NCI-H1694 treated with DMSO at 0.1 percent for 48 hours (cell line): ENCODE measurements at regions not wholly inside any gene's neighbourhood (a gene's known extent, or its start where the extent isn't known, plus 50 kb on each side); places are given as distances from the start of the nearest gene placed in this dataset.
A peak's percentile ranks its signal among the peaks of the same experiment; 100 is the strongest.

Source experiments
- DNase-seq: peaks from one replicate; lab custom pipeline; 2025; lab: John Stamatoyannopoulos, UW

GRCh38 chr10:62548686-62549085 lies 174.5 kb downstream of the ZNF365 start:
- no peak for DNase-seq

DNA sequence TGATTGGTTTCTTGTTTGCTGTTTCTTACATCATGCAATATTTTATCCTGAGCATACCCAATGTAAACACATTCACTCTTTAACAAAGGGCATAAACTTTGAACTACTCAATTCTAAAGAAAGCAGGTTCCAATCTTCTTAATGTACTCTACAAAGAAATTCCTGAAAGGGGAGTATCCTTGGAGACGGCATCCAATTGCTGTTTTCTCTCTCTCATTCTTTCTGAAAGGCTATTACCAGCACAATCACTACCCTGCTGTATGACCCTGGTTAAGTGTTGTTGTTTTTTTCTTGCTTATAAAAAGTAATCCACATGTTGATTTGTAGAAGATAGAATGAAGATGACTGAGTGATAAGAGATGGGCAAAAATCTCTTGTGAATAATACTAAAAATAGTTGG lies 176.0 kb downstream of the ZNF365 start:
- DNase-seq, result no peak

- DNase-seq, result peak; percentile 56
Measured at GRCh38 chr10:62554632-62555199, 180.5 kb downstream of the ZNF365 start.

DNA sequence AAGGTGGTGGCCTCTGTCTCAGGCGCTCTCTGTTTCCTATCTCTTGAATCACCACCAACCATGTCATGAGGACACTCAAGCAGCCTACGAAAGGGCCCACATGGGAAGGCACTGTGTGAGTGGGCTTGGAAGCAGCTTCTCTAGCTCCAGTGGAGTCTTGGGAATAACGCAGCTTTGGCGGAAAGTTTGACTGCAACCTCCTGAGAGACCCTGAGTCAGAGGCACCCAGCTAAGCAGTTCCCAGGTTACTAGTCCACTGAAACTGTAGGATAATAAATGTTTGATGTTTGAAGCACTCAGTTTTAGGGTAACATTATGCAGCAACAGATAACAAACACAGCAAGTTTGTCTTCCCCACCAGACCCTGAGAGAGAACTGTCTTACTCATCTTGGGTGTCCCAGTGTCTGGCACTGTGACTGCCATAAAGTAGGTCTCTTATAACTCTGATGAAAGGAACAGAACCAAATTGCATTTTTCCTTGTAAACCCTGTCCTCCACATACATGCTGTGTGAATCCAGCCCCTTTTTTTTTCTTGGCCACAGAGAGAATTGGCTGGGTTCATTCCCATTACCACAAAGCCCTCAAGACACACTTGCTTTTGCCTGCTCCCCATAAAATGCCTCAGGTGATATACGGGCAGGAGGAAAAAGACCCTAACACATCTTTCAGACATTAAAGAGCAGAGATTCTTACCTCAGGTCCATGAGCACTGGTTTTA lies 185.5 kb downstream of the ZNF365 start:
- no peak for DNase-seq

DNA sequence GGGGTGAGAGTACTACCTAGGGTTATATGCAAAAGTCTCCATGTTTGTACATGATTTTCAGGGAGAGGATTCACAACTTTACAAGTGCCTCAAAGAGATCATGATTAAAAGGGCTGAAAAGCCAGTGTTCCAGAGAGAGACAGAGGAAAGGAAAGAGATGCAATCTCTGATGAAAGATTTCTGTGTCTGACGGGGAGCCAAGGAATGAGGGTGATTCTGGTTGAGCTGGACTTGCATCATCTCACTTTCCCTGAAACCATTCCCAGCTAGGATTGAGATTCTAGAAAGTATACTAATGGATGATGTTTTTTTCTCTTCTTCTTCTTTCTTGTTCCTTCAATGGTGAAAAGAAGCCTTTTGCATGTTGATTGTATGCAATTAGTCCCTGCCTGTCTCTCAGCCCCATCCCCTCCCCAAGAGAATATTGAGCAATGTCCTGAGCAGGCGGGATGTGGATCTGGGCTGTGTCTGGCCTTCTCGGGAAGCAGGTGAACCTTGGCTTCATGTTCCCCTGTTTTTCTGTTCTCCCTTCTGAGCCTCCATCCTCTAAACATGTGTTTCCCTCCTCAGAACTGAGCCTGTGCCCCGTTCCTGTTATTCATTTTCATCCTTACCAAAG lies 186.1 kb downstream of the ZNF365 start:
- no peak for DNase-seq

- no peak for DNase-seq
Measured at GRCh38 chr10:62561151-62561550, 187.0 kb downstream of the ZNF365 start.

DNA sequence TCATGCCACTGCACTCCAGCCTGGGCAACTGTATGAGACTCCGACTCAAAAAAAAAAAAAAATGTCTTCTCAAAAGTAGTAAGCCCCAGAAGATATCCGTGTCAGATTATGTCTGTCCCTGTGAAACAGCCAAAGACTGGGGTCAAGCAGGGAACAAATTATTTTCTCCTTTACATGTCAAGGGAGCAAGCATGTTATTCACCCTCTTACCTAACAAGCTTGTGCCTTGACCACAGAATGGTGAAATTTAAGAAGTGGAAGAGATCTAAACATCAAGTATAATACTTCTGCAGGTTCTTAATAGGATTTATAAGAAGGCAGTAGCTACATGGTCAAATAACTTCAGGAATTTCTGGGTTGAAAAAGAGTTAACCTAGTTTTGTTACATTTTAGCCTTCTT lies 187.9 kb downstream of the ZNF365 start:
- DNase-seq, result no peak

DNA sequence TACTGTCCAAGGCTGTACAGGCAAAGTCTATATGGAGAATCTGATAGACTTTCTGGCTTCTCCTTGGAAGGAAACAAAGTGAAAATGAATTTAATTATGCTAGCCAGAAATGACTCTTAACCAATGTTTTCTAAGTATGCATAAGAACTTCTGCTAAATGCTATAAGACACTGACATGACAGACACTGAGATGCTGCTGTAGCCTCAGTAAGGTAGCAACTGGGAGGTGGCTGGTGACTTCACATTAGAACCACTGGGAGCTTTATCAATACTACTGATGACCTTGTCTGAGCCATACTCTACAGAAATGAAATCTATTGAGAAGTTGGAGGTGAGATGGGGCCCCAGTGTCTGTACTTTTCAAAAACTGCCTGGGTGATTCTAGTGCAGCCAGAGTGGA lies 188.6 kb downstream of the ZNF365 start:
- no peak for DNase-seq

GRCh38 chr10:62573929-62574328 lies 199.8 kb downstream of the ZNF365 start:
- DNase-seq, result no peak

DNA sequence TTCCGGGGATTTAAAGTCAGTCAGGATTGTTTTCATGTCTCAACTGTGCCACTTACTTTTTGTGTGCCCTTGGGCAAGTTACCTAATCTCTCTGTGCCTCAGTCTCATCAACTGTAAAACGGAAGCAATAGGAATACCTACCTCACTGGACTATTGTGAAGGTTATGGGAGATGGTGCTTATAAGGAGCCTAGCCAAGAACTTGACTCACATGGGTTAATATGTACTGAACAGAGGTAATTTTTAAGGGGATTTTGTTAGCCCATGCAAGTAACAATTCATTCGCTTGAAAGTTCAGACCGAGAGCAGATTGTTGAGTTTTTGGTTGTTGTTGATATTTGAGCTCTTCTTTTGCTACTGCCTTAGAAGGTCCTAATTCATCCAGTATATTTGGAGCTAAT lies 202.9 kb downstream of the ZNF365 start:
- DNase-seq, result no peak

- DNase-seq, result no peak
Measured at GRCh38 chr10:62577666-62578291, 203.6 kb downstream of the ZNF365 start.

DNA sequence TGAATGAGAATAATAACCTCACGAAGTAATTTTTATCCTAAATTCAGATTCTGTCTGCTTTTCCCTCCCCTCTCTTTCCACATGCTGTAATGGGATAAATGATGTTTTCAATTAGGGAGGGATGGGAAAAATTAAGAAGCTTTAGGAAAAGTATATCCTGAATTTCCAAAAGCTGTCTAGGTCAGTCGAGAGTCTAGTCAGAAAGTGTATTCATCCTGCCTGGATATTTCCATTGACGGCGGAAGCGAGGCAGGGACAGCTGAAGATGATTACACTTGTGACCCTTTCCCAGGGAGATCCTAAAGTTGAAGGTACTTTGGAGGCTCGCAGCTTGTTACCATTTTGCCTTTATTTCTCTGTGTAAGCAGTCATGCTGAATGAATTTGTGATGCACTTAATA lies 204.1 kb downstream of the ZNF365 start:
- no peak for DNase-seq

DNA sequence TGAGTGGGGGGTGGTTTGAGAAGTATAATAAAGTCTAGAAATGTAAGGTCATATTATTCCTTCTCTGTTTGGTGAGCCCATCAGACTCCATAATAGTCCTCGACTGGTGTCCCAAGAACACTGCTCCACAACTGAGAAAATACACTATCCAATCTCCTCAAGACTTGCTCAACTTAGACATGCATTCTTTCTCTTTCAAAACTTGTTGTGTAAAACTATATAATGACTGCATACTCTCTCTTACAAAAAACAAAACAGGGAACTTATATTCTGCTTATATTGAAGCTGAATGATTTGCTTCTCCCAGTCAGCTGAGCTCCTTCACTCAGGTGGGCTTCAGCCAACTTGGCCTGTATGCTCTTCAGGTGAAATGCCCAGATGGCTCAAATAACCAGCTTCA lies 204.7 kb downstream of the ZNF365 start:
- DNase-seq, result no peak

DNA sequence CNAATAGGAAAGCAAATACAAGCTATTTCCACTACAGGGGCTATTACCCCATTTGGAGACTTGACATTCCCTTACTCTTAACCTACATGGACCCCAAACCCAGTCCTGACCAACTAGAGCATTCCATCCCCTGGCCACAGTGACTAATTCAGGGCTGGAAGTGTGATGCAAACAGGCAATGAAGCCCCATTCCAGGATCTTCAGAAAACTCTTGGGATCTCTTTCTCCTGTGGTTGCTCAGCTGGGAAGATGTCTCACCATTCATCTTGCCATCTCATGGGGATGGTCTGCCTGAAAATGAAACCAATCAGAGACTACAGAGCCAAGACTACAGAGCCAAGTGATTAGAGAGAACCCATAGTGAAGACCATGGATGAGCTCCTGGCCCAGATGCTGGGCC lies 206.2 kb downstream of the ZNF365 start:
- no peak for DNase-seq

DNA sequence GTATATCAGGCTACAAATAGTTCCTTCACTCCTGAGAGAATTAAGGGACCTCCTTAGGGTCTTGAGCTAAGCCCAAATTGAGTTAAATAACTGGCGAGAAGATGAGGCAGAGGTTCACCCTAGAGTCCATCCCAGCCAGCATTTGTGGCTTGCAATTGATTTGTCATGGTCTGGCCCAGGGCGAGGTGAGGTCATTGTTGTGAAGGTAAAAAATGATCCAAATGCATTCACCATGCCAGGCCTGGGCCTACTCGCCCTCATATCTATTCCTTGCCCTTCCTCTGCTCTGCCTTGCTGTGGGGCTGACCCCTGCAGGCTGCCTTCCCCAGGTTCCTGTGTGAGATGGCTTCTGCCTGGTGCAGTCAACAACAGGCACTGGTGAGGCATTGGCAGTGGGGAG lies 207.2 kb downstream of the ZNF365 start:
- no peak for DNase-seq

DNA sequence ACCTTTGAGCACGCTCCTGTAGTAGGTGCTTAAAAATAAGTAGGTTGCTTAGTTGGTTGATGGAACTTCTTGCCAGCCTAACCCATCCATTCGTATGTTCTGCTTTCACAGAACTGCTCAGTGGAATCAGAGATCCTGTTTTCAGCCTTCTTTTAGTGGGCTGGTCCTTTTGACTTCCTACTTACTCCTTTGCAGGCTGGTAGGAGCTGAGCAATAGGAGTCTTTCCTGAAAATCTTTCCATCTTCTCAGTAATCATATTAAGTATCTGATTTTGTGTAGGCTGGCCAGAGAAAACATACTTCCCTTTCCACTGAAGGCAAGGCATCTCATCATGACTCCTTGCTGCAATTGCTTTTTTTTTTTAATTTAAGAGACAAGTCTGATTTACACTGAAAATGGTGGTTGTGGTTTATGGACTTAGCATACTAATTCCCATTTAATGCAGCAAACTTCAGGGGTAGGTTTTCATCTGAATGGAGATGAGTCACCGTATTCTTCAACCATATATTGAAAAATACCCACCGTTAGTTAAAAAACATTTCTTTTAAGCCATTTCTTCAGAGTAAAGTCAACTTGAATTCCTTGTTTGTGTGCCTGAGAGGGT lies 208.0 kb downstream of the ZNF365 start:
- DNase-seq, result no peak

GRCh38 chr10:62582804-62583208 lies 208.6 kb downstream of the ZNF365 start:
- DNase-seq, result no peak

GRCh38 chr10:62583876-62584615 lies 209.9 kb downstream of the ZNF365 start:
- no peak for DNase-seq

GRCh38 chr10:62584731-62585130 lies 210.6 kb downstream of the ZNF365 start:
- no peak for DNase-seq

DNA sequence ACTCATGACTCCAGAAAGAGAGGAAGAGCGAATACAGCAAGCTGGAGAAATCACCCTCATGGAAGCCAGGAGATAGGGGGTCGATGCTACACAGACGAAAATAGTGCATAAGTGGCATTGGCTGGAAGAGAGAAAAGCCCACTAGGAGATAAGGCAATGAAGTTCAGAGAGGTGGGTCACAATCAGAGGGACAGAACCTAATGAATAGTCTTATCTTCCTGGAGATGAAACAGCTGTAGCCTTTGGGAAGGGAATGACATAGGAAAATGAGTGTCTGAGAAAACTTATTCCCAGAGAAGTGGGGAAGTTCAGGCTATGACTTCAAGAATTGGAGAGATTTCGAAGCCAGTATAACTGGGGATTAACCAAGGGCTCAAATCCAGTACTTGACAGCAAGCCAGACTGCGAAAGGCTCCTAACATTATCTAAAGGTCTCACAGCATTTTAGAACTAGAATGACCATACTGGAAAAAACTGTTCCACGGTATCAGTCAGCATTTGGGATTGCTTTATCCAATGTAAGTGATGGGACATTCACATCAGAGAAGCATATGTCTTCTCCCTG lies 211.1 kb downstream of the ZNF365 start:
- DNase-seq, result no peak

DNA sequence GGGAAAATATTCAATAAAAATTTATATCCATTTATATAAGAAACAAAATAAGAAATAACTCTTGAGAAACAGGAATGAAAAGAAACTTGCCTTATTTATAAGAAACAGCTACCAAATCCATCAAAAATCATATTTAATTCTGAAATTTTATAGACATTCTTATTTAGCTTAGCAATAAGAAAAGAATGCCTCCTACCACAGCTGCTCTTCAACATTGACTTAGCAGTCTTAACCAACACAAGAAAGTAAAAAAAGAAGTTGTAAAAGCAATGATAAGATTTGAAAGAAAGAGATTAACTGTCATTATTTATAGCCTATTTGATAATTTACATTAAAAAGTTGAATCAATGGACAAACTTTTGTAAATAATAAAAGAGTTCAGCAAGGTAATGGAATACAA lies 212.8 kb downstream of the ZNF365 start:
- DNase-seq, result no peak

DNA sequence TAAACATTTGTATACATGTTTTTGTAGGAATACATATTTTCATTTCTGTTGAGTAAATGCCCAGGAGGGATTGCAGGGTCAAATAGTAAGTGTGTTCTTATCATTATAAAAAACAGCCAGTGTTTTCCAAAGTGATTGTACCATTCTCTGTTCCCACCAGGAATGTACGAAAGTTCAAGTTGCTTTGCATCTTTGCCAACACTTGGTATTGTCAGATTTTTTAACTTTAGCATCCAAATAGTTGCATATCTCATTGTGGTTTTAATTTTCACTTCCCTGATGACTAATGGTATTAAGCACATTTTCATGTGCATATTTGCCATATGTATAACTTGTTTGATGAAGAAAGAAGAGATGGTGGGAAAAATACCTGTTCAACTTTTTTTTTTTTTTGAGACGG lies 213.9 kb downstream of the ZNF365 start:
- DNase-seq, result no peak
